Activated naive CD8-positive, alpha-beta T cell treated with anti-CD3 and anti-CD28 coated beads, Interleukin-2, amount 10 ng/mL, durations not matched to agents 7 days and 5 days (primary cell): ENCODE measurements at regions not wholly inside any gene's neighbourhood (a gene's known extent, or its start where the extent isn't known, plus 50 kb on each side); places are given as distances from the start of the nearest gene placed in this dataset.
"Not testable (repeated sequence)": the region's sequence is repeated elsewhere in the genome, so short reads cannot be mapped to it uniquely, and the experiment has no call there.

Experiments
- ATAC-seq: fragments of 150-1000 bp; cut with Tn5 transposase; one replicate; pipeline ENCODE4 v1.10.0; 2021; ENCODE audit warnings: low read depth, moderate library complexity
- POLR2A ChIA-PET: fragments of 350-600 bp; sonication (Branson Sonifier 250); formaldehyde crosslinking; loops from one replicate; lab custom pipeline; 2021; ENCODE audit warnings: antibody characterized with exemption; lab: Charles Lee
- DNase-seq: peaks from one replicate; pipeline ENCODE4 v3.0.0; 2021
- H3K27ac Mint-ChIP-seq: one replicate; pipeline ENCODE4 v1.8.0; 2022; ENCODE audit warnings: mild to moderate bottlenecking, mixed read lengths
- H3K27me3 Mint-ChIP-seq: one replicate; pipeline ENCODE4 v1.8.0; 2022; ENCODE audit warnings: mild to moderate bottlenecking, moderate library complexity, mixed read lengths
- H3K36me3 Mint-ChIP-seq: one replicate; pipeline ENCODE4 v1.8.0; 2021; ENCODE audit warnings: mild to moderate bottlenecking, mixed read lengths
- H3K4me1 Mint-ChIP-seq: one replicate; pipeline ENCODE4 v1.8.0; 2021; ENCODE audit warnings: mixed read lengths
- H3K4me3 Mint-ChIP-seq: one replicate; pipeline ENCODE4 v1.8.0; 2022; ENCODE audit warnings: mild to moderate bottlenecking, moderate library complexity, mixed read lengths
- H3K9me3 Mint-ChIP-seq: one replicate; pipeline ENCODE4 v1.8.0; 2021; ENCODE audit warnings: mixed read lengths

GRCh38 chr14:84446250-84446649 lies 1083.7 kb upstream of the FLRT2 start:
- DNase-seq (no peak), ATAC-seq (no peak)
- no peak overlapping the region for H3K27ac Mint-ChIP-seq
- no peaks in the 10 kb centered on the region for H3K4me1 Mint-ChIP-seq
- H3K27me3 Mint-ChIP-seq, result no peaks in the 10 kb centered on the region
- POLR2A ChIA-PET, result no interaction called here
- H3K36me3 Mint-ChIP-seq, result no peaks in the 10 kb centered on the region
- H3K9me3 Mint-ChIP-seq, result peaks cover 3% of the 10 kb centered on the region
- H3K4me3 Mint-ChIP-seq, result no peak overlapping the region

GRCh38 chr14:84453307-84453950 lies 1076.5 kb upstream of the FLRT2 start:
- DNase-seq (no peak), ATAC-seq (no peak)
- H3K4me3 Mint-ChIP-seq, result no peak overlapping the region
- H3K27me3 Mint-ChIP-seq, result no peaks in the 10 kb centered on the region
- H3K36me3 Mint-ChIP-seq, result no peaks in the 10 kb centered on the region
- H3K4me1 Mint-ChIP-seq, result no peaks in the 10 kb centered on the region
- H3K9me3 Mint-ChIP-seq, result no peaks in the 10 kb centered on the region
- POLR2A ChIA-PET, result no interaction called here
- no peak overlapping the region for H3K27ac Mint-ChIP-seq

GRCh38 chr14:84454114-84454513 lies 1075.8 kb upstream of the FLRT2 start:
- H3K4me1 Mint-ChIP-seq, result no peaks in the 10 kb centered on the region
- H3K27me3 Mint-ChIP-seq, result no peaks in the 10 kb centered on the region
- DNase-seq, result no peak
- H3K27ac Mint-ChIP-seq, result no peak overlapping the region
- POLR2A ChIA-PET, result no interaction called here
- H3K4me3 Mint-ChIP-seq, result no peak overlapping the region
- no peak for ATAC-seq
- H3K9me3 Mint-ChIP-seq, result no peaks in the 10 kb centered on the region
- H3K36me3 Mint-ChIP-seq, result no peaks in the 10 kb centered on the region

GRCh38 chr14:84456946-84457345 lies 1073.0 kb upstream of the FLRT2 start:
- ATAC-seq (no peak), DNase-seq (no peak)
- Mint-ChIP-seq H3K27ac (no peak overlapping the region), H3K36me3 (no peaks in the 10 kb centered on the region), H3K4me3 (no peak overlapping the region), H3K9me3 (no peaks in the 10 kb centered on the region), H3K4me1 (no peaks in the 10 kb centered on the region), H3K27me3 (no peaks in the 10 kb centered on the region)
- POLR2A ChIA-PET, result no interaction called here

- Mint-ChIP-seq H3K27me3 (no peaks in the 10 kb centered on the region), H3K4me3 (no peak overlapping the region), H3K4me1 (no peaks in the 10 kb centered on the region), H3K9me3 (no peaks in the 10 kb centered on the region), H3K36me3 (no peaks in the 10 kb centered on the region), H3K27ac (no peak overlapping the region)
- no peak for DNase-seq
- POLR2A ChIA-PET, result no interaction called here
- no peak for ATAC-seq
These were observed 1071.1 kb upstream of the FLRT2 start for GRCh38 chr14:84458881-84459280.

GRCh38 chr14:84465880-84466279 lies 1064.1 kb upstream of the FLRT2 start:
- Mint-ChIP-seq H3K9me3 (peaks cover 2% of the 10 kb centered on the region), H3K4me1 (no peaks in the 10 kb centered on the region), H3K27ac (no peak overlapping the region), H3K36me3 (no peaks in the 10 kb centered on the region), H3K27me3 (no peaks in the 10 kb centered on the region), H3K4me3 (no peak overlapping the region)
- POLR2A ChIA-PET, result no interaction called here
- no peak for DNase-seq
- ATAC-seq, result no peak

GRCh38 chr14:84468153-84468552 lies 1061.8 kb upstream of the FLRT2 start:
- POLR2A ChIA-PET, result no interaction called here
- H3K4me3 Mint-ChIP-seq, result no peak overlapping the region
- no peaks in the 10 kb centered on the region for H3K4me1 Mint-ChIP-seq
- peaks cover 2% of the 10 kb centered on the region for H3K9me3 Mint-ChIP-seq
- ATAC-seq (no peak), DNase-seq (no peak)
- H3K27me3 Mint-ChIP-seq, result no peaks in the 10 kb centered on the region
- no peaks in the 10 kb centered on the region for H3K36me3 Mint-ChIP-seq
- H3K27ac Mint-ChIP-seq, result no peak overlapping the region

- DNase-seq (no peak), ATAC-seq (no peak)
- no peak overlapping the region for H3K27ac Mint-ChIP-seq
- H3K9me3 Mint-ChIP-seq, result peaks cover 5% of the 10 kb centered on the region
- H3K4me1 Mint-ChIP-seq, result no peaks in the 10 kb centered on the region
- H3K36me3 Mint-ChIP-seq, result no peaks in the 10 kb centered on the region
- no peaks in the 10 kb centered on the region for H3K27me3 Mint-ChIP-seq
- no peak overlapping the region for H3K4me3 Mint-ChIP-seq
- POLR2A ChIA-PET, result no interaction called here
These were observed 1051.9 kb upstream of the FLRT2 start for GRCh38 chr14:84477996-84478395.

GRCh38 chr14:84482256-84483071 lies 1047.5 kb upstream of the FLRT2 start:
- POLR2A ChIA-PET, result no interaction called here
- H3K4me1 Mint-ChIP-seq, result no peaks in the 10 kb centered on the region
- H3K4me3 Mint-ChIP-seq, result no peak overlapping the region
- no peaks in the 10 kb centered on the region for H3K36me3 Mint-ChIP-seq
- no peaks in the 10 kb centered on the region for H3K27me3 Mint-ChIP-seq
- H3K27ac Mint-ChIP-seq, result no peak overlapping the region
- DNase-seq (no peak), ATAC-seq (no peak)
- no peaks in the 10 kb centered on the region for H3K9me3 Mint-ChIP-seq

GRCh38 chr14:84483072-84483420 lies 1046.9 kb upstream of the FLRT2 start:
- POLR2A ChIA-PET, result no interaction called here
- Mint-ChIP-seq H3K4me1 (no peaks in the 10 kb centered on the region), H3K36me3 (no peaks in the 10 kb centered on the region), H3K27me3 (no peaks in the 10 kb centered on the region), H3K9me3 (peaks cover 2% of the 10 kb centered on the region), H3K4me3 (no peak overlapping the region), H3K27ac (no peak overlapping the region)
- ATAC-seq, result no peak
- DNase-seq, result no peak

GRCh38 chr14:84484243-84484642 lies 1045.7 kb upstream of the FLRT2 start:
- H3K27me3 Mint-ChIP-seq, POLR2A ChIA-PET, H3K36me3 Mint-ChIP-seq, DNase-seq, H3K4me3 Mint-ChIP-seq, H3K27ac Mint-ChIP-seq, H3K9me3 Mint-ChIP-seq, ATAC-seq, H3K4me1 Mint-ChIP-seq: not testable (repeated sequence)

GRCh38 chr14:84485036-84485435 lies 1044.9 kb upstream of the FLRT2 start:
- H3K4me1 Mint-ChIP-seq, result no peaks in the 10 kb centered on the region
- POLR2A ChIA-PET, result no interaction called here

GRCh38 chr14:84490081-84490480 lies 1039.9 kb upstream of the FLRT2 start:
- no peaks in the 10 kb centered on the region for H3K27me3 Mint-ChIP-seq
- H3K36me3 Mint-ChIP-seq, result no peaks in the 10 kb centered on the region
- no peak for DNase-seq
- POLR2A ChIA-PET, result no interaction called here
- peaks cover 7% of the 10 kb centered on the region for H3K9me3 Mint-ChIP-seq
- no peak overlapping the region for H3K4me3 Mint-ChIP-seq
- no peaks in the 10 kb centered on the region for H3K4me1 Mint-ChIP-seq
- no peak for ATAC-seq
- H3K27ac Mint-ChIP-seq, result no peak overlapping the region

More at GRCh38 chr14:84485036-84485435, 1044.9 kb upstream of the FLRT2 start:
- H3K9me3 Mint-ChIP-seq, result peaks cover 4% of the 10 kb centered on the region
- DNase-seq (no peak), ATAC-seq (no peak)
- H3K27ac Mint-ChIP-seq, result no peak overlapping the region
- H3K4me3 Mint-ChIP-seq, result no peak overlapping the region
- no peaks in the 10 kb centered on the region for H3K36me3 Mint-ChIP-seq
- H3K27me3 Mint-ChIP-seq, result no peaks in the 10 kb centered on the region

- POLR2A ChIA-PET, result no interaction called here
These were observed 1037.3 kb upstream of the FLRT2 start for GRCh38 chr14:84492685-84493084.

More at GRCh38 chr14:84492685-84493084, 1037.3 kb upstream of the FLRT2 start:
- H3K36me3 Mint-ChIP-seq, result no peaks in the 10 kb centered on the region
- DNase-seq (no peak), ATAC-seq (no peak)
- H3K27ac Mint-ChIP-seq, result no peak overlapping the region
- H3K9me3 Mint-ChIP-seq, result peaks cover 7% of the 10 kb centered on the region
- no peaks in the 10 kb centered on the region for H3K27me3 Mint-ChIP-seq
- H3K4me1 Mint-ChIP-seq, result no peaks in the 10 kb centered on the region
- no peak overlapping the region for H3K4me3 Mint-ChIP-seq
